ENCODE measurements at regions not wholly inside any gene's neighbourhood (a gene's known extent, or its start where the extent isn't known, plus 50 kb on each side); places are given as distances from the start of the nearest gene placed in this dataset.

DNA sequence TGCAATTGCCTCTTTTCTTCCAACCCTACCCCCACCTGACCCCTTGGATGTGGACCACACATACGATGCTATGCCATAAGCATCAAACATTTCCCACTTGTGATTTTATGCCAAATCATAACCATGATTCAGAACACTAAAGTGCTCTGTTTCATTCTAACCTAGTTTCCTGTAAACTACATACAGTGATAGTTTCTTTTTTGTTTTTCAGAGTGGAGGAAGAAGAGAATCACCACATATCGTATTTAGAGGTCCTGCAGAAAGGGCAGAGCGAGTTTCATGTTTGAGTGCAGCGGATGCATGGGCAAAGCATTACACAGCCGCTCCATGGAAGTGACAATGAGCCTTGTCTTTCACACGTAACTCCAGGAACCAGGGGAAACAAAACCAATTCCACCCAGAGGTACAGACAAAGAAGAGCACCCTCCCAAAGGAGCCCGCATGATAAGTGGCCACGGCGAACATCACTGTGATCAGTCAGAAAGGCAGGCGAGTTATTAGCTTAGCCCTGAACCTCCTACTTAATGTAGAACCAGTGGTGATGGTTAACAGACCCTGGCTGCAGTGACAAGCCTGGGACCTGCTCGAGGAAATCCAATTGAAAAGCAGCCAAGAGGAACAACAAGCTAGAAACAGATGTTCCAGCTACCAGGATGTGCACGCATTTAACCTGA is 64.0 kb upstream of the ZNF281 start:
- H2AFZ ChIP-seq, result no peak overlapping the region
- no peaks in the 10 kb centered on the region for H3K9me3 Mint-ChIP-seq
- TF ChIP-seq POLR2AphosphoS5 (IDR thresholded peaks at IDR 0.05; ENCODE audit: low read depth) (no peak), NANOG (IDR thresholded peaks at IDR 0.05; ENCODE audit: borderline replicate concordance) (no peak), STAT1 (IDR thresholded peaks at IDR 0.05; ENCODE audit: unreplicated experiment) (no peak), EZH2 (IDR thresholded peaks at IDR 0.05; ENCODE audit: low read depth, unreplicated experiment) (no peak)
- TF ChIP-seq, protein P1, sequence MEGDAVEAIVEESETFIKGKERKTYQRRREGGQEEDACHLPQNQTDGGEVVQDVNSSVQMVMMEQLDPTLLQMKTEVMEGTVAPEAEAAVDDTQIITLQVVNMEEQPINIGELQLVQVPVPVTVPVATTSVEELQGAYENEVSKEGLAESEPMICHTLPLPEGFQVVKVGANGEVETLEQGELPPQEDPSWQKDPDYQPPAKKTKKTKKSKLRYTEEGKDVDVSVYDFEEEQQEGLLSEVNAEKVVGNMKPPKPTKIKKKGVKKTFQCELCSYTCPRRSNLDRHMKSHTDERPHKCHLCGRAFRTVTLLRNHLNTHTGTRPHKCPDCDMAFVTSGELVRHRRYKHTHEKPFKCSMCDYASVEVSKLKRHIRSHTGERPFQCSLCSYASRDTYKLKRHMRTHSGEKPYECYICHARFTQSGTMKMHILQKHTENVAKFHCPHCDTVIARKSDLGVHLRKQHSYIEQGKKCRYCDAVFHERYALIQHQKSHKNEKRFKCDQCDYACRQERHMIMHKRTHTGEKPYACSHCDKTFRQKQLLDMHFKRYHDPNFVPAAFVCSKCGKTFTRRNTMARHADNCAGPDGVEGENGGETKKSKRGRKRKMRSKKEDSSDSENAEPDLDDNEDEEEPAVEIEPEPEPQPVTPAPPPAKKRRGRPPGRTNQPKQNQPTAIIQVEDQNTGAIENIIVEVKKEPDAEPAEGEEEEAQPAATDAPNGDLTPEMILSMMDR (conservative IDR thresholded peaks at IDR 0.05; ENCODE audit: low read depth in 2 of 2), result no peak
- TF ChIP-seq, protein P2, sequence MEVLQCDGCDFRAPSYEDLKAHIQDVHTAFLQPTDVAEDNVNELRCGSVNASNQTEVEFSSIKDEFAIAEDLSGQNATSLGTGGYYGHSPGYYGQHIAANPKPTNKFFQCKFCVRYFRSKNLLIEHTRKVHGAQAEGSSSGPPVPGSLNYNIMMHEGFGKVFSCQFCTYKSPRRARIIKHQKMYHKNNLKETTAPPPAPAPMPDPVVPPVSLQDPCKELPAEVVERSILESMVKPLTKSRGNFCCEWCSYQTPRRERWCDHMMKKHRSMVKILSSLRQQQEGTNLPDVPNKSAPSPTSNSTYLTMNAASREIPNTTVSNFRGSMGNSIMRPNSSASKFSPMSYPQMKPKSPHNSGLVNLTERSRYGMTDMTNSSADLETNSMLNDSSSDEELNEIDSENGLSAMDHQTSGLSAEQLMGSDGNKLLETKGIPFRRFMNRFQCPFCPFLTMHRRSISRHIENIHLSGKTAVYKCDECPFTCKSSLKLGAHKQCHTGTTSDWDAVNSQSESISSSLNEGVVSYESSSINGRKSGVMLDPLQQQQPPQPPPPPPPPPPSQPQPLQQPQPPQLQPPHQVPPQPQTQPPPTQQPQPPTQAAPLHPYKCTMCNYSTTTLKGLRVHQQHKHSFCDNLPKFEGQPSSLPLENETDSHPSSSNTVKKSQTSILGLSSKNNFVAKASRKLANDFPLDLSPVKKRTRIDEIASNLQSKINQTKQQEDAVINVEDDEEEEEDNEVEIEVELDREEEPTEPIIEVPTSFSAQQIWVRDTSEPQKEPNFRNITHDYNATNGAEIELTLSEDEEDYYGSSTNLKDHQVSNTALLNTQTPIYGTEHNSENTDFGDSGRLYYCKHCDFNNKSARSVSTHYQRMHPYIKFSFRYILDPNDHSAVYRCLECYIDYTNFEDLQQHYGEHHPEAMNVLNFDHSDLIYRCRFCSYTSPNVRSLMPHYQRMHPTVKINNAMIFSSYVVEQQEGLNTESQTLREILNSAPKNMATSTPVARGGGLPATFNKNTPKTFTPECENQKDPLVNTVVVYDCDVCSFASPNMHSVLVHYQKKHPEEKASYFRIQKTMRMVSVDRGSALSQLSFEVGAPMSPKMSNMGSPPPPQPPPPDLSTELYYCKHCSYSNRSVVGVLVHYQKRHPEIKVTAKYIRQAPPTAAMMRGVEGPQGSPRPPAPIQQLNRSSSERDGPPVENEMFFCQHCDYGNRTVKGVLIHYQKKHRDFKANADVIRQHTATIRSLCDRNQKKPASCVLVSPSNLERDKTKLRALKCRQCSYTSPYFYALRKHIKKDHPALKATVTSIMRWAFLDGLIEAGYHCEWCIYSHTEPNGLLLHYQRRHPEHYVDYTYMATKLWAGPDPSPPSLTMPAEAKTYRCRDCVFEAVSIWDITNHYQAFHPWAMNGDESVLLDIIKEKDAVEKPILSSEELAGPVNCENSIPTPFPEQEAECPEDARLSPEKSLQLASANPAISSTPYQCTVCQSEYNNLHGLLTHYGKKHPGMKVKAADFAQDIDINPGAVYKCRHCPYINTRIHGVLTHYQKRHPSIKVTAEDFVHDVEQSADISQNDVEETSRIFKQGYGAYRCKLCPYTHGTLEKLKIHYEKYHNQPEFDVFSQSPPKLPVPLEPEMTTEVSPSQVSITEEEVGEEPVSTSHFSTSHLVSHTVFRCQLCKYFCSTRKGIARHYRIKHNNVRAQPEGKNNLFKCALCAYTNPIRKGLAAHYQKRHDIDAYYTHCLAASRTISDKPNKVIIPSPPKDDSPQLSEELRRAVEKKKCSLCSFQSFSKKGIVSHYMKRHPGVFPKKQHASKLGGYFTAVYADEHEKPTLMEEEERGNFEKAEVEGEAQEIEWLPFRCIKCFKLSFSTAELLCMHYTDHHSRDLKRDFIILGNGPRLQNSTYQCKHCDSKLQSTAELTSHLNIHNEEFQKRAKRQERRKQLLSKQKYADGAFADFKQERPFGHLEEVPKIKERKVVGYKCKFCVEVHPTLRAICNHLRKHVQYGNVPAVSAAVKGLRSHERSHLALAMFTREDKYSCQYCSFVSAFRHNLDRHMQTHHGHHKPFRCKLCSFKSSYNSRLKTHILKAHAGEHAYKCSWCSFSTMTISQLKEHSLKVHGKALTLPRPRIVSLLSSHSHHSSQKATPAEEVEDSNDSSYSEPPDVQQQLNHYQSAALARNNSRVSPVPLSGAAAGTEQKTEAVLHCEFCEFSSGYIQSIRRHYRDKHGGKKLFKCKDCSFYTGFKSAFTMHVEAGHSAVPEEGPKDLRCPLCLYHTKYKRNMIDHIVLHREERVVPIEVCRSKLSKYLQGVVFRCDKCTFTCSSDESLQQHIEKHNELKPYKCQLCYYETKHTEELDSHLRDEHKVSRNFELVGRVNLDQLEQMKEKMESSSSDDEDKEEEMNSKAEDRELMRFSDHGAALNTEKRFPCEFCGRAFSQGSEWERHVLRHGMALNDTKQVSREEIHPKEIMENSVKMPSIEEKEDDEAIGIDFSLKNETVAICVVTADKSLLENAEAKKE (CRISPR knock-in tag; IDR thresholded peaks at IDR 0.05), result no peak
- TF ChIP-seq, protein P3, sequence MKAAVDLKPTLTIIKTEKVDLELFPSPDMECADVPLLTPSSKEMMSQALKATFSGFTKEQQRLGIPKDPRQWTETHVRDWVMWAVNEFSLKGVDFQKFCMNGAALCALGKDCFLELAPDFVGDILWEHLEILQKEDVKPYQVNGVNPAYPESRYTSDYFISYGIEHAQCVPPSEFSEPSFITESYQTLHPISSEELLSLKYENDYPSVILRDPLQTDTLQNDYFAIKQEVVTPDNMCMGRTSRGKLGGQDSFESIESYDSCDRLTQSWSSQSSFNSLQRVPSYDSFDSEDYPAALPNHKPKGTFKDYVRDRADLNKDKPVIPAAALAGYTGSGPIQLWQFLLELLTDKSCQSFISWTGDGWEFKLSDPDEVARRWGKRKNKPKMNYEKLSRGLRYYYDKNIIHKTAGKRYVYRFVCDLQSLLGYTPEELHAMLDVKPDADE (IDR thresholded peaks at IDR 0.05), result no peak
- H3K9me2 ChIP-seq (ENCODE audit: insufficient read depth), result no peaks in the 10 kb centered on the region
- no peak overlapping the region for H3K27ac Mint-ChIP-seq
- no peaks in the 10 kb centered on the region for H3K27me3 ChIP-seq (ENCODE audit: insufficient read depth)
- no peaks in the 10 kb centered on the region for H3K79me2 ChIP-seq (replicated peaks; ENCODE audit: insufficient read depth)
- H3K4me1 ChIP-seq (ENCODE audit: insufficient read depth), result peaks cover 7% of the 10 kb centered on the region
- no peak overlapping the region for H3K4me3 ChIP-seq
- H3K4me2 ChIP-seq, result no peak overlapping the region
- H3F3A ChIP-seq (replicated peaks; ENCODE audit: low read depth), result peaks cover 8% of the 10 kb centered on the region
- H3K27me3 Mint-ChIP-seq (ENCODE audit: insufficient read depth, low read depth, poor library complexity), result peaks cover 5% of the 10 kb centered on the region
- DNase-seq (ENCODE audit: low spot score) (no peak), ATAC-seq (no peak)
- H3K4me1 Mint-ChIP-seq, result no peaks in the 10 kb centered on the region; the same call in 2 of the 3 replicates
- H3K4me3 Mint-ChIP-seq, result no peak overlapping the region
- no peaks in the 10 kb centered on the region; the same call in 1 of the 2 replicates for H4K20me1 ChIP-seq (replicated peaks; ENCODE audit: insufficient read depth)
- H3K36me3 ChIP-seq (ENCODE audit: insufficient read depth), result no peaks in the 10 kb centered on the region; the same call in 1 of the 2 replicates
- H3K27ac ChIP-seq (ENCODE audit: low read depth), result no peak overlapping the region
- peaks cover 15% of the 10 kb centered on the region for H3K36me3 Mint-ChIP-seq (ENCODE audit: low read depth)

Data from GM23338 (cell line).